Activated CD8-positive, alpha-beta T cell treated with anti-CD3 and anti-CD28 coated beads, Interleukin-2, amount 10 ng/mL, durations not matched to agents 7 days and 5 days (primary cell): ENCODE measurements at regions not wholly inside any gene's neighbourhood (a gene's known extent, or its start where the extent isn't known, plus 50 kb on each side); places are given as distances from the start of the nearest gene placed in this dataset.

Source experiments
- ATAC-seq: fragments of 150-1000 bp; cut with Tn5 transposase; one replicate; pipeline ENCODE4 v1.10.0; 2021; ENCODE audit warnings: moderate library complexity
- CTCF ChIA-PET: fragments of 350-600 bp; sonication (Branson Sonifier 250); formaldehyde crosslinking; loops from one replicate; lab custom pipeline; 2021; ENCODE audit warnings: antibody characterized with exemption; lab: Charles Lee
- POLR2A ChIA-PET: fragments of 350-600 bp; sonication (Branson Sonifier 250); formaldehyde crosslinking; loops from one replicate; lab custom pipeline; 2021; ENCODE audit warnings: antibody characterized with exemption; lab: Charles Lee
- DNase-seq: peaks from one replicate; pipeline ENCODE4 v3.0.0-alpha.2; 2020
- H3K27ac Mint-ChIP-seq: one replicate; pipeline ENCODE4 v1.8.0; 2021; ENCODE audit warnings: mild to moderate bottlenecking, mixed read lengths
- H3K27me3 Mint-ChIP-seq: one replicate; pipeline ENCODE4 v1.8.0; 2021; ENCODE audit warnings: low read depth, mixed read lengths
- H3K36me3 Mint-ChIP-seq: one replicate; pipeline ENCODE4 v1.8.0; 2021; ENCODE audit warnings: low read depth, mixed read lengths
- H3K4me1 Mint-ChIP-seq: one replicate; pipeline ENCODE4 v1.8.0; 2021; ENCODE audit warnings: low read depth, mixed read lengths
- H3K4me3 Mint-ChIP-seq: one replicate; pipeline ENCODE4 v1.8.0; 2021; ENCODE audit warnings: mild to moderate bottlenecking, mixed read lengths
- H3K9me3 Mint-ChIP-seq: one replicate; pipeline ENCODE4 v1.8.0; 2022; ENCODE audit warnings: mixed read lengths; ENCODE audit not compliant: insufficient read depth

DNA sequence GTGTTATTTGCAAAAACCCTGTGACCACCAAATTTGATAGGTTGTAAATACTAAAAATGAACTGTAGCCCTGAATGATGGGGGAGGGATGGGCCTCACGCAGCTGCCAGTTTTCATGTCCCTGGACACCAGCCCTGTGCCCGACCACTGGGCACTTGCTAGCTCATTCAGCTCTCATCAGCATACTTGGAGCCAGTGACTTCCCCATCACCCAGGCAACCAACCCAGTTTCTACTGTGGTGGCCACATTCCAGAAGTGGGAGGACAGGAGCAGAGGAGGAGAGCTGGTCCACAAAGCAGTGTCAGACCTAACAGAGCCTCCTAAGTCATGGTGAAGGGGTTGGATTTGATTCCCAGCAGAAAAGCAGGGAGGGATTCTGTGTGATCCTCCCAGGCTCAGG is 128.2 kb downstream of the CPEB2 start:
- Mint-ChIP-seq H3K9me3 (no peaks in the 10 kb centered on the region), H3K4me3 (no peak overlapping the region), H3K27me3 (no peaks in the 10 kb centered on the region), H3K4me1 (no peaks in the 10 kb centered on the region), H3K36me3 (no peaks in the 10 kb centered on the region), H3K27ac (no peak overlapping the region)
- CTCF ChIA-PET = no interaction called here
- DNase-seq = no peak
- ATAC-seq = no peak
- POLR2A ChIA-PET = no interaction called here

DNA sequence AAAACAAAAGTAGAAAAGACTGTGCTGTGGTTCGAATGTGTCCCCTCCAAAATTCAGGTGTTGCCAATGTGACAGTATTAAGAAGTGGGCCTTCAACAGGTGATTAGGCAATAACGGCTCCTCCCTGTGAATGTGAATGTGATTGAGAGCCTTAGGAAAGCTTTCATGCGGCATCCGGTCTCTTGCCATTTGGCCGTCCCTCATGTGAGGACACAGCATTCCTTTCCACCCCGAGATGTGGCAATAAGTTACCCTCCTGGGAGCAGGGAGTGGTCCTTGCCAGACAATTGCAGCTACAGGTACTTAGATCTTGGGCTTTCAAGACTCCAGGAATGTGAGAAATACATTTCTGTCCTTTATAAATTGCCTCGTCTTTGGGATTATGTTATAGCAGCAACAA is 129.3 kb downstream of the CPEB2 start:
- Mint-ChIP-seq H3K4me3 (no peak overlapping the region), H3K36me3 (no peaks in the 10 kb centered on the region), H3K27me3 (no peaks in the 10 kb centered on the region), H3K27ac (no peak overlapping the region), H3K4me1 (no peaks in the 10 kb centered on the region), H3K9me3 (peaks cover 4% of the 10 kb centered on the region)
- CTCF ChIA-PET = no interaction called here
- DNase-seq (no peak), ATAC-seq (no peak)
- POLR2A ChIA-PET = no interaction called here

DNA sequence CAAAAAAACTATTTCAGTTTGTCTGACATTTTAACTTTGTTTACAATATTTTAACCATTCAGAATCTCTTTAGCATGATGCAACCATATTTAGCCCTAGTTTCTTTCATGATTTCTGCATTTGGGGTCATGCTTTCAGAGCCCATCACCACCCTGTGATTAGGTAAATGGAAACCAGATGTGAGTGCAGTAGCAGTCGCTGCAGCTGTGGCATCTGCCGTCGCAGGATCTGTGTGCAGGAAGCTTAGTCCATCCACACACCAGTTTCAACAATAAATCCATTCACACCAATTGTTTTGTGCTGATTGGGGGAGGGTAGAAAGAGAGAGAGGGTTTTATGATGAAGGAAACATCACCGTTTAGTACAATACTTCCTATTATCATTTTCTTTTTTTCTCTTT is 130.5 kb downstream of the CPEB2 start:
- ChIA-PET POLR2A (no interaction called here), CTCF (no interaction called here)
- Mint-ChIP-seq H3K4me1 (no peaks in the 10 kb centered on the region), H3K27me3 (no peaks in the 10 kb centered on the region), H3K4me3 (no peak overlapping the region), H3K9me3 (peaks cover 5% of the 10 kb centered on the region), H3K36me3 (no peaks in the 10 kb centered on the region), H3K27ac (no peak overlapping the region)
- DNase-seq (no peak), ATAC-seq (no peak)

DNA sequence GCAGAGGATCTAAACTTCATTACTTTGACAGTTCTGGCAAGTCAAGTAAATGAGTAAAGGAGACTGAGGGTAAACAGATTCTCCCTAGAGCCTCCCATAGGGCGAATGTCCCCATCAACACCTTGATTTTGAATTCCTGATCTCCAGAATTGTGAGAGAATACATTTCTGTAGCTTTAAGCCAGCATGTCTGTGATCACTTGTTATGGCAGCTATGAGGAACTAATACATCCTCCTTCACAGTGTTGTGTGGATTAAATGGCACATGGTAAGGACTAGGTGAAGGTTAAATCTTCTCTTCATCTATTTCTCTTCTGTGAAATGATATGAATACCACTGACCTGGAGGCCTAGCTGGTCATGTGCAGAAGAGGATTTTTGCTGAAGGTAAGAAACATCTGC is 137.3 kb downstream of the CPEB2 start:
- Mint-ChIP-seq H3K27me3 (no peaks in the 10 kb centered on the region), H3K4me1 (no peaks in the 10 kb centered on the region), H3K4me3 (no peak overlapping the region), H3K36me3 (no peaks in the 10 kb centered on the region), H3K9me3 (peaks cover 5% of the 10 kb centered on the region), H3K27ac (no peak overlapping the region)
- POLR2A ChIA-PET = no interaction called here
- DNase-seq (no peak), ATAC-seq (no peak)
- CTCF ChIA-PET = no interaction called here

DNA sequence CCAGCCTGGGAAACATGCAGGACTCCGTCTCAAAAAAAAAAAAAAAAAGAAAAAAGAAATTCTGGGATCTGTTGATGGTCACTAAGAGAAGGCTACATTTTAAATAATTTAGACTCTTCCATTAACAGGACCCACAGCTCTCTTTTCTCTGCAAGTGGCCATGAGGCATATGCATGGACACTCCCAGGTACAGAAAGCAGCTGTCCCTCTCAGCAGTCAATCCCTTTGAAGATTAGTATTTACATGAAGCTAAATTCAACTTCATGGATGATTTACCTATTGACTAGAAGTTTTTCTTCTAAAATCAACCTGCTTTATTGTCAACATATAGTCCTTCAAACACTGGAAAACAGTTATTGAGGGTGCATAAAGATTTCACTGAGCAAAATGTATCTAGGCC is 139.9 kb downstream of the CPEB2 start:
- Mint-ChIP-seq H3K27me3 (no peaks in the 10 kb centered on the region), H3K4me3 (no peak overlapping the region), H3K4me1 (no peaks in the 10 kb centered on the region), H3K36me3 (no peaks in the 10 kb centered on the region), H3K27ac (no peak overlapping the region), H3K9me3 (no peaks in the 10 kb centered on the region)
- DNase-seq (no peak), ATAC-seq (no peak)
- POLR2A ChIA-PET = no interaction called here
- CTCF ChIA-PET = no interaction called here

DNA sequence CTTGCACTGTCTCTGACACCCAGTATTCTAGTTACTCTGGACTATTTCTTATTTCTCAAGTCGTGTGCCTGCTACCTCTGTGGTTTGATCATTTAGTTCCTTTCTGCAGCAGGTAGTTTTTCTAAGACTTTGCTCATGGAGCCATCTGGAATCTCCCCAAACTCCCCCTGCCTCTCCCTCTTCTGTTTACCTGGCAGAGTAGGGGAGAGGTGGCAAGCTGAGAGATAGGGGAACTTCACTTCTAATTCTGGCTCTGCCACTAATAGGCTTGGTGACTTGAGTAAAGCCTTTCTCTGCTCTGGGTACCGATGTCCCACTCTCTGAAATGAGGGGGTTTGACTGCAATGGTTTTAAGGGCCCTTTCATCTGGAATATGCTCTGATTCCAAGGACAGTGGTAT is 141.3 kb downstream of the CPEB2 start:
- ChIA-PET POLR2A (no interaction called here), CTCF (no interaction called here)
- Mint-ChIP-seq H3K4me3 (no peak overlapping the region), H3K27me3 (no peaks in the 10 kb centered on the region), H3K9me3 (no peaks in the 10 kb centered on the region), H3K27ac (no peak overlapping the region), H3K4me1 (no peaks in the 10 kb centered on the region), H3K36me3 (no peaks in the 10 kb centered on the region)
- ATAC-seq (no peak), DNase-seq (no peak)

DNA sequence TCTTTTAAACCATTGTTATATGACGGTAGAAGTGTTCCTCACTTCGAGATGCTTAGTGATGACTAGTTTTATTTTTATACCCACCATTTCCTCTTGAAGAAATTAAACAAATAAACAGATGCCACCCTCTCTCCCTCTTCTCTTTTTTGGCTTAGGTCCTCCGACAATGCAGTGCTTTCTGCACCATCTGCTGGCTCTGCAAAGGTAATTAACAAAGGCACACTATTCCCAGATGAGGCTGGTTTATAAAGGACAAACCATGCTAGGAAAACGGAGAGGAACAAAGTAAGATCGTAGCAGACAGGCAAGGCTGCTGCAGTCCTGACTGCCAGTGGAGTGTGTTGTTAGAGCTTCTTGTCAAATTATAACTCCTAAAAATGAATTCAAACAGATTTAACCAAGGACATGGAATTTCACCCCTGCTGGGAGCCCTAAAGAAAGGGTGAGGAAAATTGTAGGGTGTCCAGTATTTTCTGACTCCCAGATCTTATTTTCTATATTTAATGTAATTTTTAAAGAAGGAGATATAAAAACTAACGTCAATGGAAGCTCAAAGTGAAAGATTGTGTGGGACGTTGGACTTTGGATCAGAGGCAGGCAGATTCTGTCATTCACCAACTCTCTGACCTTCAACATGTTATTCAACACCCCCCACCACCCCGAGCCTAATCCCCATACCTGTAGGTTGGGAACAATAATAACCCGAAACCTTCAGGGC is 142.1 kb downstream of the CPEB2 start:
- Mint-ChIP-seq H3K27me3 (no peaks in the 10 kb centered on the region), H3K9me3 (no peaks in the 10 kb centered on the region), H3K27ac (no peak overlapping the region), H3K4me3 (no peak overlapping the region), H3K4me1 (no peaks in the 10 kb centered on the region), H3K36me3 (no peaks in the 10 kb centered on the region)
- POLR2A ChIA-PET = no interaction called here
- no peak for ATAC-seq
- no peak for DNase-seq
- CTCF ChIA-PET = no interaction called here

DNA sequence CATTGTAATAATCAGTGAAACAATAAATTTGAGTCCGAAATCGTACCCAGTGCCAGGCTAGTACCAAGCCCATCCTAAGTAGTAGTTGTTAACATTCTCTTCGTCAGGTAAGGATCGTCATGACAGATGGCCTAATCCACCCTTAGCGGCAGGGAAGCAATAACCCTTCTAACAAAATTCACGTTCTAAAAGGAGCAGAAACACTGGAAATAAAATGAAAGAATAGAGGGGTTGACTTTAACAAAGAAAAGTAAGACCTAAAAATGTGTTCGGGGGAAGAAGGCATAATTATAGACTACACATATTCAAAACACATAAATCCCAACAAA is 142.7 kb downstream of the CPEB2 start:
- Mint-ChIP-seq H3K4me3 (no peak overlapping the region), H3K27me3 (no peaks in the 10 kb centered on the region), H3K36me3 (no peaks in the 10 kb centered on the region), H3K27ac (no peak overlapping the region), H3K9me3 (no peaks in the 10 kb centered on the region), H3K4me1 (no peaks in the 10 kb centered on the region)
- no peak for DNase-seq
- CTCF ChIA-PET = no interaction called here
- POLR2A ChIA-PET = no interaction called here
- ATAC-seq = no peak

DNA sequence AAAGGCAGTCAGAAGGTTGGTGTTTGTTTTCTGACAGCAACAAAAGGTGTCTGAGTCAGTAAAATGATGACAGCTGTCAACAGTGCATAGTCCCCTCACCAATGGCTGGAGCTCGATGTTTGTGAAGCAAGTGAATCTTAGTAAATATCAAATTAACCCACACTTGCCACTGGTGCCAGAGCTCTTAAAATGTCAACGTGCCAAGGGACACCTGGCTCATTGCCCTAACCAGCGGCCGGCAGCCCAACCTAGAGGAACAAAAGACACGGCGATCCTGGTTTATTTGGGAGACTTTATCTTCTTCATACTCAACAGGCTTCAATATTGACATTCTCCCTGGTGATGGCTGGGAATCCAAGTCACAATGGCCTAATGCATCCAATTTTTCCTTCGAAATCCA is 143.4 kb downstream of the CPEB2 start:
- POLR2A ChIA-PET = no interaction called here
- Mint-ChIP-seq H3K9me3 (no peaks in the 10 kb centered on the region), H3K27ac (no peak overlapping the region)

DNA sequence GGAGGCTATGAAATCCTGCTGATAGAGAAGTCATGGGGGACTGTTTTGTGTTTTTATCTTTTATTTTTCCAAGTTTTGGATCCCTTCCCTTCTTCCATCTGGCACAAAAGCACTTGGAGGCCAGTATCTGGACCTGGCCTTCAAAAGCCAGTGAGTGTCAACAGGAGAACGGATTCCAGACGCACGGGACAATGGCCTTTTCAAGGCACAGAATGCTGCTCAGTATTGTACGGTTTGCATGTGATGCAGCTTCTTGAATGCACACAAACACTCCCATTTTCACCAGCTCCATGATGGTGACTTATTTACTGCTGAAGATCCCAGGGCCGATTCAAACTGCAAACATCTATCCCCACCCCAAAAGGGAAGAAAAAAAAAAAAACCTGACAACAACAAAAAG is 145.4 kb downstream of the CPEB2 start:
- Mint-ChIP-seq H3K4me1 (no peaks in the 10 kb centered on the region), H3K9me3 (no peaks in the 10 kb centered on the region), H3K4me3 (no peak overlapping the region), H3K27ac (no peak overlapping the region), H3K36me3 (no peaks in the 10 kb centered on the region), H3K27me3 (no peaks in the 10 kb centered on the region)
- CTCF ChIA-PET = no interaction called here
- no peak for ATAC-seq
- DNase-seq = no peak
- POLR2A ChIA-PET = no interaction called here

More for the DNA sequence above, 143.4 kb downstream of the CPEB2 start:
- Mint-ChIP-seq H3K4me3 (no peak overlapping the region), H3K27me3 (no peaks in the 10 kb centered on the region), H3K36me3 (no peaks in the 10 kb centered on the region), H3K4me1 (no peaks in the 10 kb centered on the region)
- ATAC-seq (no peak), DNase-seq (no peak)
- CTCF ChIA-PET = no interaction called here

DNA sequence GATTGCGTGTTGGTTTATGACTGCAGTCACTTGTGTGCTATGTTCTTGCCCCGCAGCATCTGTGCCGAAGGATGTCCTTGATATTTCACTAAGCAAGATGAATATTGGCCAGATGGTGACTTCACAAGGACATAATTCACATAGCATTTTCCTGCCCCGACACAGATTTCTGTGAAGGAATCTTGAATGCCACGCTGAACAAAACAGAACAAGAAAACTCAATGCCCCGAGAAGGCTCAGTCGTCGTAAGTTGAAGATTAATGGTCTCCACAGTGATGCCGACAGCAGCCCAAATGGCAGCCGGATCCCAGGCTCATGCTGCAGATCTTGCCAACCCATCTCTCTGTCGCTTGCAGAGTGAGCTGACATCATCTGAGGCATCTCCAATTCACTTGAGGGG is 145.9 kb downstream of the CPEB2 start:
- ChIA-PET POLR2A (no interaction called here), CTCF (no interaction called here)
- no peaks in the 10 kb centered on the region for H3K4me1 Mint-ChIP-seq
- H3K27ac Mint-ChIP-seq = no peak overlapping the region
- no peaks in the 10 kb centered on the region for H3K27me3 Mint-ChIP-seq
- no peaks in the 10 kb centered on the region for H3K9me3 Mint-ChIP-seq
- DNase-seq (no peak), ATAC-seq (no peak)
- no peak overlapping the region for H3K4me3 Mint-ChIP-seq
- no peaks in the 10 kb centered on the region for H3K36me3 Mint-ChIP-seq

DNA sequence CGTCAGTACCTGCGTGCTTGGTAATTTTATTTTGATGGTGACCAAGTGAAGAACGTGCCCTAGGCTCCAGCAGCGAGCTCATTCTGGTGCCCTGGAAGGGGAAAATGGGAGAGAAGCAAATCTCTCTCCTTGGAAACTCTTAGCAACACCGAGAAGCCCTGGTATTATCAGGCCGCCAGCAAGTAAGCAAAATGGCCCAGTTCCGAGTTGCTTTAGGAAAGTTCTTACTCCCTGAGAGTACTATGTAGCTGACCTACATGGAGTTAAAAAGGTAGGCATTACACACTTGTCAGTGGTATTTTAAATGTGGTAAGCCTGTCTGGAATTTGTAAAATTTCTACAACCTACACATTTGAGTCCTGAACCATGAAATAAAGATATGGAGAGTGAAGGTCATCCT is 146.4 kb downstream of the CPEB2 start:
- Mint-ChIP-seq H3K4me1 (no peaks in the 10 kb centered on the region), H3K36me3 (no peaks in the 10 kb centered on the region), H3K27me3 (no peaks in the 10 kb centered on the region), H3K4me3 (no peak overlapping the region), H3K9me3 (no peaks in the 10 kb centered on the region), H3K27ac (no peak overlapping the region)
- POLR2A ChIA-PET = no interaction called here
- ATAC-seq (no peak), DNase-seq (no peak)
- CTCF ChIA-PET = no interaction called here

DNA sequence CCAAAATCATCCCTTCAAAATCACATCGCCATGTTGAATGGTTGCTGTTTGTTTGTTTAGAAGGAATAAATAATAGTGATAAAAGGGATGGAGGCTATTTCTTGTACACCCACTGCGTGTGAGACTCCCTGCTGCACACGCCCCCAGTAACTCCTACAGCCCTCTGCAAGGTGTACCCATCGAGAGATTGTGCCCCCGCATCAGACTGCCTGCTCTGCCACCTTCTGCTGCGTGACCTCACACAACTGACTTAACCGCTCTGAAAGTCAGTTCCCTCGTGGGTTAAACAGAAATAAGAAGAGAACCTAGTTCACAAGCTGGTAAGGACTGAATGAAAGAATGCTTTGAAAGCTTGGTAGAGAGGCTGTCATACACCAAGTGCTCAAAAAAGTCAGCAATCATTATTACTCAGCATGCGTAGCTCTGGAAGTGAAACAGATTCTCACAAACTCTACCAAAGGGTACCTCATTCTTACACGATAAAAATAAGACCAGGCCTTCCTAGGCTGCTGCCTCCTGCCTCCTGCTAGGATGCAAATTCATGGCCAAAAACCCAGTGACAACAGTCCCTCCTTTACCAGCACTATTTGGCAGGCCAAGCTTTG is 147.1 kb downstream of the CPEB2 start:
- no peaks in the 10 kb centered on the region for H3K9me3 Mint-ChIP-seq
- H3K36me3 Mint-ChIP-seq = no peaks in the 10 kb centered on the region
- no peaks in the 10 kb centered on the region for H3K27me3 Mint-ChIP-seq
- POLR2A ChIA-PET = no interaction called here
- H3K4me3 Mint-ChIP-seq = no peak overlapping the region
- H3K4me1 Mint-ChIP-seq = no peaks in the 10 kb centered on the region
- ATAC-seq (no peak), DNase-seq (no peak)
- H3K27ac Mint-ChIP-seq = no peak overlapping the region
- CTCF ChIA-PET = interaction anchor here (1.4 kb wide), 1 partner anchor 13 kb away, joined by 4 read pairs; no protein-coding TSS in a partner anchor
